OCI-LY3 (cell line): ENCODE measurements at regions not wholly inside any gene's neighbourhood (a gene's known extent, or its start where the extent isn't known, plus 50 kb on each side); places are given as distances from the start of the nearest gene placed in this dataset.

ENCODE experiments used
- EZH2phosphoT487 ChIP-seq: fragments of 200-600 bp; shearing (Covaris generic); IDR thresholded peaks from 2 replicates; pipeline ENCODE4 v1.6.1; 2018; ENCODE audit warnings: antibody characterized with exemption, mixed run types, low read depth
- TF ChIP-seq, protein P1 (sequence below): fragments of 200-600, 300-600 bp; sonication (generic); IDR thresholded peaks from 2 replicates; pipeline ENCODE4 v1.5.1; 2014; ENCODE audit warnings: antibody characterized with exemption, low read length, low read depth

GRCh38 chr5:5798462-5798861, 376.0 kb downstream of the ICE1 start:
- TF ChIP-seq, protein P1, sequence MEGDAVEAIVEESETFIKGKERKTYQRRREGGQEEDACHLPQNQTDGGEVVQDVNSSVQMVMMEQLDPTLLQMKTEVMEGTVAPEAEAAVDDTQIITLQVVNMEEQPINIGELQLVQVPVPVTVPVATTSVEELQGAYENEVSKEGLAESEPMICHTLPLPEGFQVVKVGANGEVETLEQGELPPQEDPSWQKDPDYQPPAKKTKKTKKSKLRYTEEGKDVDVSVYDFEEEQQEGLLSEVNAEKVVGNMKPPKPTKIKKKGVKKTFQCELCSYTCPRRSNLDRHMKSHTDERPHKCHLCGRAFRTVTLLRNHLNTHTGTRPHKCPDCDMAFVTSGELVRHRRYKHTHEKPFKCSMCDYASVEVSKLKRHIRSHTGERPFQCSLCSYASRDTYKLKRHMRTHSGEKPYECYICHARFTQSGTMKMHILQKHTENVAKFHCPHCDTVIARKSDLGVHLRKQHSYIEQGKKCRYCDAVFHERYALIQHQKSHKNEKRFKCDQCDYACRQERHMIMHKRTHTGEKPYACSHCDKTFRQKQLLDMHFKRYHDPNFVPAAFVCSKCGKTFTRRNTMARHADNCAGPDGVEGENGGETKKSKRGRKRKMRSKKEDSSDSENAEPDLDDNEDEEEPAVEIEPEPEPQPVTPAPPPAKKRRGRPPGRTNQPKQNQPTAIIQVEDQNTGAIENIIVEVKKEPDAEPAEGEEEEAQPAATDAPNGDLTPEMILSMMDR: no peak
- no peak for TF ChIP-seq EZH2phosphoT487
